H7 (cell line): ENCODE measurements at regions not wholly inside any gene's neighbourhood (a gene's known extent, or its start where the extent isn't known, plus 50 kb on each side); places are given as distances from the start of the nearest gene placed in this dataset.
A peak's percentile ranks its signal among the peaks of the same experiment; 100 is the strongest.

Experiments used
- DNase-seq: peaks from one replicate; pipeline ENCODE4 v3.0.0; 2012
- H3K27me3 ChIP-seq: 2 replicates; pipeline ENCODE4 v1.6.0; 2011; ENCODE audit warnings: mild to moderate bottlenecking, low read length; ENCODE audit not compliant: control insufficient read depth, insufficient read depth
- H3K36me3 ChIP-seq: replicated peaks from 2 replicates; pipeline ENCODE4 v1.5.1; 2011; ENCODE audit warnings: low read length; ENCODE audit not compliant: control insufficient read depth, insufficient read depth
- H3K4me3 ChIP-seq: 2 replicates; pipeline ENCODE4 v1.5.1; 2011; ENCODE audit warnings: low read depth, mild to moderate bottlenecking, control low read depth, low read length, moderate library complexity; ENCODE audit not compliant: insufficient read depth

DNA sequence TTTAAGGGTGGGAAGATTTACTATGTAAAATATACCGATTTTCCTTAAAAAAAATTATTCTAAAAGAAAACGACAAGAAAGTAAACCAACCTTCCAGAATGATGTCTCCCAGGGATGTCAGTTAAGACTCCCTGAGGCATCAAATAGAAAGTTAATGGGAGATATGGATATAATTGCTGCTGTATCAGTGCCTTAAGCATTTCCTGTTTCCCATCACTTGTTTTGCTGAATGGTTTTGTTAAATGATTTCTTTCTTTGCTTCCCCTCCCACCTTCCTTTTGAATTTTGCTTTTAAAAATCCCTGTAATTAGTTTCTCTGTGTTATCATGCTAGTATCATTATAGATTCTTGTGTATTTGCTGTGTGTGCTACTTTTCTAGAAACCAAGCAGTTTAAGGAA is 154.3 kb upstream of the CWC22 start:
- no peaks in the 10 kb centered on the region for H3K27me3 ChIP-seq
- no peaks in the 10 kb centered on the region for H3K36me3 ChIP-seq
- no peak for DNase-seq
- H3K4me3 ChIP-seq = no peak overlapping the region

DNA sequence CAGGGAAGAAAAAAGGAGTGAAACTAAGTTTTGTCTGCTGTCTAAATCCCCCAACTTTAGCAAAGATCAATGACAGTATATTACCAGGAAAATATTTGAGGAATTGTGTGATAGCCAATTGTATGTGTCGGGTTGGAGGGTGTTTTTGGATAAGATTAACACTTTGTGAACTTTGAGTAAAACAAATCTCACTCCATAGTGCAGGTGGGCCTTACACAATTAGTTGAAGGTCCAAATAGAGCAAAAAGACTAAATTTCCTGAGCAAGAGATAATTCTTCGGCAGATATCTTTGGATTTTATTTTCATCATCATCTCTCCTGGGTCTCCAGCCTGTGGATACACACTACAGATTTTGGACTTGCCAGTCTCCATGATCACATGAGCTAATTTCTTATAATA is 152.8 kb upstream of the CWC22 start:
- DNase-seq = no peak
- Histone ChIP-seq H3K27me3 (no peaks in the 10 kb centered on the region), H3K4me3 (no peak overlapping the region), H3K36me3 (no peaks in the 10 kb centered on the region)

DNA sequence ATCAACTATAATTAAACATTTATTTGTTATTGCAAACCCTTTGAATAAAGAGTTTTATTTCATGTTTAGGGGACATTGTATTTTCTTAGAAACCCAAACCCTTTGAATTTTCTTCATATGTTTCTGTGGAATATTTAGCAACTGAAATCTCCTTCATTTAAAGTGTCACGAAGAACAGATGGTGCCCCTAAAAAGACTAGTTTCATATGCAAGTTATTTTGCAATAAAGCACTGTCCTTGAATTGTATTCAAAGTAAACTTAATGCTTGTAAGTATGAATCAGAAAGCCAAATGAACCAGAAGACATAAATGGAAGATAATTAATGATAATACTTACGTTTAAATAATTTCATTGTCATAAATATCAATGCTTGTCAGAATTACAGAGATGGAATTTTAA is 151.9 kb upstream of the CWC22 start:
- no peak overlapping the region for H3K4me3 ChIP-seq
- DNase-seq = no peak
- no peaks in the 10 kb centered on the region for H3K36me3 ChIP-seq
- no peaks in the 10 kb centered on the region for H3K27me3 ChIP-seq

DNA sequence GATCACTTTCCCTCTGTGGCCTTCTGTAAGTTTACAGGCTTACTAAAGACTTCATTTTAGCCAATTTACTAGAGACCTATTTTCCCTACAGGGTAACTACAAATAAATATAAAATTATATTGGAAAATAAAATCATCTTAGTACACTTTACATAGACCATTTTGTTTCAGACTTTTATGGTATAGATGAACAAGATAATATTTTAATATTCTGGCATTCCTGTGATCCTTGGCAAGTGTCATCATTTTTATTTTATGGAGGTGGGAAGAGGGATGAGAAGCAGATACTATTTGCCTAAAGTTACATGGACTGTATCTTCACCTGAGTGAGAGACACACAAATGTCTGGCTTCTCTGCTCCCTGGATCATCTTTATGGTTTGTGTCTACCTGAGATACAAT is 149.6 kb upstream of the CWC22 start:
- no peaks in the 10 kb centered on the region for H3K36me3 ChIP-seq
- DNase-seq = no peak
- no peak overlapping the region for H3K4me3 ChIP-seq
- H3K27me3 ChIP-seq = no peaks in the 10 kb centered on the region

DNA sequence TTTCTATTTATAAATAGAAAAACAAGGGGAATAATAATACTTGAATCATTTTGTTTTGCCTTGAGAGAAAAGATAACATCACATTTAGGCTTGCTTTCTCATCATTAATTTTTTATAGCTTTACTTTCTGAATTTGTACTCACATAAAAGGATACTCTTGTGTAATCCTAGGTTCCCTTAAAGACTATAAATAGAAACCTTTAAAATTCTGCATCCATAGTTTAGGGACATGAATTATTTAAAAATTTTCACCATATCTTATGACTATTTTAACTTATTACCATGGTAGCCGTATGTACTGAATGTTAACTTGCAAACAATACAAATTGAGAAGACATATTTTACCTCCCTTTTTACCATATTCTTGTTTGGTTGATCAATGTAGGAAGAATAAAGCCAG is 143.5 kb upstream of the CWC22 start:
- H3K4me3 ChIP-seq = no peak overlapping the region
- no peaks in the 10 kb centered on the region for H3K27me3 ChIP-seq
- DNase-seq = no peak
- H3K36me3 ChIP-seq = no peaks in the 10 kb centered on the region

DNA sequence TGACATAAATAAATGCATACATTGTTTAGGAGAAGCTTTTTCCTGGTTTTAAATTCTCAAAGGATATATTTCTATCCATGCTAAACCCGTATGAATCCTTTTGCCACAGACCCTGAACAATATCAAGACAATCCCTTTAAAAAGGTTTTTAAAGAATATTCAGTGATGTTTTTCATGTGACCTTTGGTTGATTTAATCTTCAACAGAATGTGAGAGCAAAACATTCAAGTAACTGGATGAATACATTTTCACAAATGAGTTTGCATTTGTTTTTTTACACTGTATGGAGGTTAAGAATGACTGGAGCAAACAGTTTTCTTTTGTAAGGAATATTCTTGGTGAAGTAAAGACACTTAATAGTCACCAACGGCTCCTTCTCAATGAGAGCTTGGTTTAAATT is 139.4 kb upstream of the CWC22 start:
- DNase-seq = no peak
- H3K36me3 ChIP-seq = no peaks in the 10 kb centered on the region
- no peak overlapping the region for H3K4me3 ChIP-seq
- no peaks in the 10 kb centered on the region for H3K27me3 ChIP-seq

DNA sequence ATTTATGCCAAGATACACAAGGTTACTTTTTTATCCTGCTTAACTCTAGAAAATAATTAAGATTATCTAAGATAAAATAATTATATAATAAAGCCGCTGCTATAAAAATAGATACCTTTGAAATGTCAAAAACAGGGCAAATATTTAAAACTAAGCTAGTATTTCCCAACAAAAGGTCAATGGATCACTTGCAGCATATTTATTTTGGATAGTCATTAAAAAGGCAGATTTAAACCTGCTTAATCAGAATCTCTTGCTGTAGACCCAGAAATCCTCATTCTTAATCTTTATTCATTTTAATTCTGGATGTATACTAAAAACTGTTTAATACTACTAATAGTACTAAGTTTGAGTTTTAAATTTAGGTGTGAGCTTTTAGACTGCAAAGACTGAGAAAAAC is 139.0 kb upstream of the CWC22 start:
- Histone ChIP-seq H3K27me3 (no peaks in the 10 kb centered on the region), H3K36me3 (no peaks in the 10 kb centered on the region), H3K4me3 (no peak overlapping the region)
- no peak for DNase-seq

DNA sequence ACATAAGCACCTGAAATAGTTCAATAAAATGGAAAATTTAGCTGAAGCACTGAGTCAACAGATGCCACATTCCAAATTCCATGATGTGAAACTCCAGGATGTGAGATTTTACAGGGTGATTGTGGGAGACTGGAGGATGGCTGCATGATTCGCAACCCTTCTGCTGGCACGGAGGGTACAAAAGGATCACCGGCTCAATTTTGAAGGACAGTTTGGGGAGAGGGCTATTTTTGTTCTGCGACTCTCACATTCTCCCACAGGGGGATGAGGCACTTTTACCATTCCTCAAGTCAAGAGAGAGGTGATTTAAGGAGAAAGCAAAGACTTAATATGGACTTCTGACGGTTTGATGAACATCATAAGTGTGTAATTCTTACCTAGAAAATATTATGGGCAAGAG is 138.1 kb upstream of the CWC22 start:
- no peak for DNase-seq
- Histone ChIP-seq H3K4me3 (no peak overlapping the region), H3K27me3 (no peaks in the 10 kb centered on the region), H3K36me3 (no peaks in the 10 kb centered on the region)

DNA sequence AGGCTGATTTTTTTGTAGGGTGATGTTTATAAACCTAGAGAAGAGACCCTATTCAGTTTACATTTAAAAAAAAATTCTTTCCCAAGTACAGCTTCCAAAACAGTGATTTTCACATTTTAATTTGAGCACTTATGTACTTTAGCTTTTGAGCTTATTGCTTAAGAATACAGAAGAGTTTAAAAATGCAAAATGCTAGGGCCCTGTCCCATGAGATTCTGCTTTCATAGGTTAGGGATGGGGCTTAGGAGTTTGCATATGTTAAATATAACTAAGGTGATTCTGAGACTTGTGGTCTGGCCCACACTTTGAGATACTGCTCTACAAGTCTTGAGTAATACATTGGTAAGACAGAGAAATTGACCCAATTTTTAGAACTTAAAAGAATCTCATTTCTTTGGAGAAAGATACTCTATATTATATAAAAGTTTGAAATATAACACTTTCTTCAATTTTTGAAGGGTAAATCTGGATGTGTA is 137.3 kb upstream of the CWC22 start:
- Histone ChIP-seq H3K36me3 (no peaks in the 10 kb centered on the region), H3K4me3 (no peak overlapping the region), H3K27me3 (no peaks in the 10 kb centered on the region)
- no peak for DNase-seq

DNA sequence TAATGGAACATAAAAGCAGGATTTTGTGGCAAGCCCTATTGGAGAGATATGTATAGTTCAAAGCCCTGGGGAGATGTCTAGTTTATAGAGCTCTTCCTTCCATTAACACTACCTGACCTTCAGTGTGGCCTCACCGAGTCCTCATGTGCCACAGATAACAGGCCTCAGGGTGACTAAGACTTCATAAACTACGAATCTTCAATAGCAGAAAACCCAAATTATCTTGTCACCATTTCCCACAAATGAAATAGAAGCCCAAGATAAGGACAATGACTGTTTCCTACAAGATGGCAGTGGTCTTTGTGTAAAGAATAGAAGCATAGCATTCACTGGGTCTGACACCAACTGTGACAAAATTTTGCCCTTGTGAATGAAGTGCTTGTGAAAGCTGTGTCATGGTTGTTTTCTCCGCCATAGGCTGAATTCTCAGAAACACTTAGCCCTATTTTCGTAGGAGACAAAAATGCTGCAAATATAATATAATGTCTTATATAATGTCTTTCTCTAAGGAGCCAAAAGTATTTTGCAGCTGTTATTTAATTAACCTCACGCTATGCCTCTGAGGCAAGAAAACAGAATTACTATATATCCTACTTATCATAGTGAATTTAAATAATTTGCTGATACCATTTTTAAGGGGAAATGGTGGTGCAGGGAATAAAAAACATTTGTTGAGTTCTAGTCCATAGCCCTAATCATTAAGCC is 136.7 kb upstream of the CWC22 start:
- Histone ChIP-seq H3K36me3 (no peaks in the 10 kb centered on the region), H3K4me3 (no peak overlapping the region), H3K27me3 (no peaks in the 10 kb centered on the region)
- no peak for DNase-seq

DNA sequence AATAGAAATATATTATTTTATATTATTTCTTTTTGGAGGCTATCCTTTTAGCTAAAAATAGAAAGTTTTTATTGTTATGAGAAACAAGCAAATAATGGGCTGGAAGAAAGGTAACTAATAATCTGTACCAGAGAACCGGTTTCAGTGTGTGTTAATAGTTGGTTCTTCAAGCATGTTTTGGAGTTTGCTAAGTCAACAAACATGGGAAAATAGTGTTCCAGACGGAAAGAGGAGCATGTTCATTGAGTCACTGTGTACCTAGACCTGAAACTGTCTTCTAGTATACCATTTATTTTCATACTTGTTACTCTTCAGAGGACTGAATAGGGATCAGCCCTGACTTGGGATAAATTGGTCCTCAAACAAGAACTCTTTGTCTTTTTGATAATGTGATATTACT is 134.5 kb upstream of the CWC22 start:
- H3K36me3 ChIP-seq = no peaks in the 10 kb centered on the region
- no peaks in the 10 kb centered on the region for H3K27me3 ChIP-seq
- no peak overlapping the region for H3K4me3 ChIP-seq
- no peak for DNase-seq

DNA sequence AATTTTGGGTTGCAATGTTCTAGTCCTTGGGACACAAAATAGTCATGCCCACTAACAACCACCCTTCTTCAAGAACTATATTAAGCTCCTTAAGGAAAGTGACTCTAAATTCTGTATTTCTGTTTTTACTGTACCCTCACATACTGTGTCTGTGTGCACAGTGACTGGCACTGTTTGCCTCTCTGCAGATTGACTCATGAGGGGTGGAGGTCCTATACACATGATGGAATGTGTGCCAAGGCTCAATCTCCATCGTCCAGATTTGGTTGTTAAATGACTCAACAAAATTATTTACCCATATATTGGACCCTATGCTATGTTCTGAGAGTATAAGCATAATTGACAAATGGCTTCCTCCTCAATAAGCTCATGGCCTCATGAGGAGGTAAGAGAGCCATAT is 126.6 kb upstream of the CWC22 start:
- DNase-seq = no peak
- Histone ChIP-seq H3K4me3 (no peak overlapping the region), H3K27me3 (no peaks in the 10 kb centered on the region), H3K36me3 (no peaks in the 10 kb centered on the region)

DNA sequence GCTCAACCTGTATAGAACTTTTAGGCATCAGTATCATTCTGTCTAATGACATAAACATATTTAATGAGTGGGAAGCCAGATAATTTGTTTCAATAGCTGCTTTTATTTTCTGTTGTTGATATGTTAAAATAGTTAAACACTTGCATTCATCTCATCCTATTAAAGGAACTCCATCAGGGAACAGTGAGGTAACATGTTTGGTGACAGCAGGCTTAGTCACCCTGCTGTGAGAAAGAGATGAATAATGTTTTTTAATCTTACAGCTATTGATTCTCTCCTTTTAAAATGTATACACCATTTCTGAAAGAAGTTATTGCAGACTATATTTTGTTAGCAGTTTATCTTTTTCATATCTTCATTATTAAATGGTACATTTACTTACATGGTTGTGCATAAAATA is 123.3 kb upstream of the CWC22 start:
- Histone ChIP-seq H3K36me3 (no peaks in the 10 kb centered on the region), H3K27me3 (no peaks in the 10 kb centered on the region), H3K4me3 (no peak overlapping the region)
- DNase-seq = no peak

DNA sequence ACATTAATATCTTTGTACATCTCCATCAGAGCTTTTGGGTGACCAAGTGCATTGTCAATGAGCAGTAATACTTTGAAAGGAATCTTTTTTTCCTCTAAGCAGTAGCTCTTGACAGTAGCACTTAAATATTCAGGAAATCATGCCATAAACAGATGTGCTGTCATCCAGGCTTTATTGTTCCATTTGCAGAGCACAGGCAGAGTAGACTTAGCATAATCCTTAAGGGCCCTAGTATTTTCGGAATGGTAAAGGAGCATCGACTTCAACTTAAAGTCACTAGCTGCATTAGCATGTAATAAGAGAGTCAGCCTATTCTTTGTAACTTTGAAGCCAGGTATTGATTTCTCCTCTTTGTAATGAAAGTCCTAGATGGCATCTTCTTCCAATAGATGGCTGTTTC is 121.8 kb upstream of the CWC22 start:
- Histone ChIP-seq H3K36me3 (no peaks in the 10 kb centered on the region), H3K4me3 (no peak overlapping the region), H3K27me3 (no peaks in the 10 kb centered on the region)
- no peak for DNase-seq

DNA sequence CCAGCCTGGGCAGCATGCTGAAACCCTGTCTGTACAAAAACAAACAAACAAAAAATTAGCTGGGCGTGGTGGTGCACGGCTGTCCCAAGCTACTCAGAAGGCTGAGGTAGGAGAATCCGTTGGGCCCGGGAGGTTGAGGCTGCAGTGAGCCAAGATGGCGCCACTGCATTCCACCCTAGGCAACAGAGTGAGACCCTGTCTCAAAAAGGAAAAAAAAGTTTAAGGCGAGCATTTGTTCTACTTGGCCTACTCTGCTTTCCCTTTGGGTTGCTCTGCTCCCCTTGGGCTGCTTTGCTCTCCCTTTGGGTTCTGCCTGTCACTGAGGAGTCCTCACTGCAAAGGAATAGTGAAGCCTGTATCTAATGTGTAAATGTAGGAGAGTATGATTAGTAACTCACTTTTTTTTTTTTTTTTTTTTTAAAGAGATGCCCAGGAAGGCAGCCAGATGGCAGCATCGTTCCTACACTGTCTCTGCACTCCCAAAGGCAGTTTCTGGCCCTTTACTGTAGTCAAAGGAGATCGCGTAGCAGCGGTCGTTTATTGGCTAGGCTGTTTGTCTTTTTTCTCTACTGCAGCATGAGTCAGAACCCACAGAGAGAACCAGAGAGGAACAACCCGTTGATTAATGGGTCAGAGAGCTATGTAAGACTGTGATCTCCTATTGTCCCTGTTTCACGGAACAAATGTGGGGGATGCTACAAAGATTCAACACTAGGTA is 118.3 kb upstream of the CWC22 start:
- no peaks in the 10 kb centered on the region for H3K27me3 ChIP-seq
- DNase-seq = peak; percentile 29

More for the DNA sequence above, 118.3 kb upstream of the CWC22 start:
- Histone ChIP-seq H3K4me3 (no peak overlapping the region), H3K36me3 (no peaks in the 10 kb centered on the region)
